GM23338 (cell line): ENCODE measurements at regions not wholly inside any gene's neighbourhood (a gene's known extent, or its start where the extent isn't known, plus 50 kb on each side); places are given as distances from the start of the nearest gene placed in this dataset.

ENCODE experiments used
- ATAC-seq: fragments of 200-7000 bp; cut with Tn5 transposase; 3 replicates; pipeline ENCODE4 v1.9.1; 2020
- DNase-seq: peaks from one replicate; pipeline ENCODE4 v3.0.0-alpha.2; 2015; ENCODE audit warnings: low spot score
- H2AFZ ChIP-seq: fragments of 200-600 bp; sonication (generic); 2 replicates; pipeline ENCODE4 v1.8.0; 2016; ENCODE audit warnings: antibody characterized with exemption, mild to moderate bottlenecking, moderate library complexity
- H3F3A ChIP-seq: fragments of 200-600 bp; sonication (generic); replicated peaks from 2 replicates; pipeline ENCODE4 v1.8.0; 2017; ENCODE audit warnings: antibody characterized with exemption, mixed run types, low read depth
- H3K27ac ChIP-seq: fragments of 200-600 bp; sonication (generic); 2 replicates; pipeline ENCODE4 v1.6.1; 2016; ENCODE audit warnings: low read depth
- H3K27me3 ChIP-seq: fragments of 200-600 bp; sonication (generic); 2 replicates; pipeline ENCODE4 v1.8.0; 2016; ENCODE audit warnings: mild to moderate bottlenecking, mixed run types, moderate library complexity; ENCODE audit not compliant: insufficient read depth
- H3K36me3 ChIP-seq: fragments of 200-600 bp; sonication (generic); 2 replicates; pipeline ENCODE4 v1.8.0; 2016; ENCODE audit warnings: mild to moderate bottlenecking; ENCODE audit not compliant: insufficient read depth
- H3K4me1 ChIP-seq: fragments of 200-600 bp; sonication (generic); 2 replicates; pipeline ENCODE4 v1.8.0; 2016; ENCODE audit warnings: mild to moderate bottlenecking, moderate library complexity; ENCODE audit not compliant: insufficient read depth
- H3K4me2 ChIP-seq: fragments of 200-600 bp; sonication (generic); 2 replicates; pipeline ENCODE4 v1.7.1; 2017; ENCODE audit warnings: mixed run types
- H3K4me3 ChIP-seq: fragments of 200-600 bp; sonication (generic); 2 replicates; pipeline ENCODE4 v1.6.1; 2016; ENCODE audit warnings: mixed run types
- H3K79me2 ChIP-seq: fragments of 200-600 bp; sonication (generic); replicated peaks from 2 replicates; pipeline ENCODE4 v1.8.0; 2017; ENCODE audit warnings: mild to moderate bottlenecking; ENCODE audit not compliant: insufficient read depth
- H3K9me2 ChIP-seq: fragments of 200-600 bp; sonication (generic); 2 replicates; pipeline ENCODE4 v1.8.0; 2017; ENCODE audit not compliant: insufficient read depth
- H4K20me1 ChIP-seq: fragments of 200-600 bp; sonication (generic); replicated peaks from 2 replicates; pipeline ENCODE4 v1.8.0; 2017; ENCODE audit warnings: mild to moderate bottlenecking; ENCODE audit not compliant: insufficient read depth
- H3K27ac Mint-ChIP-seq: 2 replicates; pipeline ENCODE4 v1.8.0; 2020; ENCODE audit warnings: inconsistent platforms, mild to moderate bottlenecking, moderate library complexity, mixed read lengths
- H3K27me3 Mint-ChIP-seq: 3 replicates; pipeline ENCODE4 v1.8.0; 2022; ENCODE audit warnings: low read depth, mild to moderate bottlenecking, moderate library complexity, mixed read lengths, inconsistent platforms; ENCODE audit not compliant: insufficient read depth, poor library complexity
- H3K36me3 Mint-ChIP-seq: 3 replicates; pipeline ENCODE4 v1.8.0; 2021; ENCODE audit warnings: low read depth, mild to moderate bottlenecking, inconsistent platforms, moderate library complexity, mixed read lengths
- H3K4me1 Mint-ChIP-seq: 3 replicates; pipeline ENCODE4 v1.8.0; 2020; ENCODE audit warnings: mild to moderate bottlenecking, inconsistent platforms, mixed read lengths
- H3K4me3 Mint-ChIP-seq: 3 replicates; pipeline ENCODE4 v1.8.0; 2021; ENCODE audit warnings: moderate library complexity, mild to moderate bottlenecking, inconsistent platforms, mixed read lengths
- H3K9me3 Mint-ChIP-seq: 3 replicates; pipeline ENCODE4 v1.8.0; 2020; ENCODE audit warnings: moderate library complexity, mild to moderate bottlenecking, inconsistent platforms, mixed read lengths
- CREB1 ChIP-seq: fragments of 250-450 bp; sonication (Bioruptor Pico); IDR thresholded peaks from 2 replicates; pipeline ENCODE4 v1.5.0; 2020; ENCODE audit warnings: low read depth, mild to moderate bottlenecking, moderate library complexity
- EZH2 ChIP-seq: fragments of 200-600 bp; sonication (generic); IDR thresholded peaks from one replicate; pipeline ENCODE4 v1.8.0; 2017; ENCODE audit warnings: antibody characterized with exemption, mild to moderate bottlenecking, low read depth; ENCODE audit not compliant: unreplicated experiment
- EZH2phosphoT487 ChIP-seq: fragments of 200-600 bp; sonication (generic); IDR thresholded peaks from one replicate; pipeline ENCODE4 v1.8.1; 2018; ENCODE audit warnings: antibody characterized with exemption; ENCODE audit not compliant: unreplicated experiment
- JUNB ChIP-seq: IDR thresholded peaks from one replicate; pipeline ENCODE4 v1.6.1; 2016; ENCODE audit warnings: antibody characterized with exemption; ENCODE audit not compliant: unreplicated experiment
- NANOG ChIP-seq: IDR thresholded peaks from 2 replicates; pipeline ENCODE4 v1.6.1; 2016; ENCODE audit warnings: antibody characterized with exemption, borderline replicate concordance
- POLR2AphosphoS5 ChIP-seq: IDR thresholded peaks from 2 replicates; pipeline ENCODE4 v1.6.1; 2016; ENCODE audit warnings: antibody characterized with exemption, low read depth
- STAT1 ChIP-seq: IDR thresholded peaks from one replicate; pipeline ENCODE4 v1.6.1; 2016; ENCODE audit warnings: antibody characterized with exemption; ENCODE audit not compliant: unreplicated experiment
- ZNF114 ChIP-seq: fragments of 250-450 bp; sonication (Bioruptor Pico); IDR thresholded peaks from 2 replicates; pipeline ENCODE4 v1.5.0; 2020; ENCODE audit warnings: mild to moderate bottlenecking, moderate library complexity
- ZNF331 ChIP-seq: fragments of 250-450 bp; sonication (Bioruptor Pico); IDR thresholded peaks from 2 replicates; pipeline ENCODE4 v1.5.0; 2020; ENCODE audit warnings: low read depth, mild to moderate bottlenecking, moderate library complexity
- TF ChIP-seq, protein P1 (sequence below): fragments of 250-450 bp; sonication (Bioruptor Pico); IDR thresholded peaks from 2 replicates; pipeline ENCODE4 v1.5.0; 2020; ENCODE audit warnings: mild to moderate bottlenecking, moderate library complexity
- TF ChIP-seq, protein P2 (sequence below): IDR thresholded peaks from 2 replicates; pipeline ENCODE4 v1.6.1; 2016; ENCODE audit warnings: antibody characterized with exemption
- TF ChIP-seq, protein P3 (sequence below), 2 experiments: fragments of 200-600 bp in 1 of 2; sonication (generic) in 1 of 2; conservative IDR thresholded peaks; 2 replicates each; pipeline versions ENCODE4 v1.5.1 to v1.6.1; 2016 to 2017; ENCODE audit warnings: antibody characterized with exemption in 2 of 2, low read depth in 2 of 2, mild to moderate bottlenecking in 2 of 2, moderate library complexity in 1 of 2
- TF ChIP-seq, protein P4 (sequence below): IDR thresholded peaks from one replicate; pipeline ENCODE4 v1.6.1; 2018; ENCODE audit warnings: antibody characterized with exemption; ENCODE audit not compliant: unreplicated experiment

DNA sequence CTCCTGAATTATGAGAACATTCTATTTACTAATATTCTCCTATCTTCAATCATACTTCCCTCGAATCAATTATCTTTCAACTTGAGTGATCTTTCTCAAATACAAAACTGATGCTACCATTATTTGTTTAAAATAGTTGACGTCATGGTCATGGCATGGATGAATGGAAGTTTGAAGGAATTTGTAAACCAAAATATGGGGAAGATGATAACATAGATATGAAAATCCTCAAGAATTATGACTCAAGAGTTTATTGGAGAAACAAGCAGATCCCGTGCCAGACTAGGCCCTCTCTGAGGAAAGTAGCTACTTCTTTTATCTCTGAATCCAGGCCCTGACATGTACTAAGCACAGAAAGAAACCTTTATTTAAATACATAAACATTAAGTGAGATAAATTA is 270.4 kb upstream of the MC4R start:
- Histone ChIP-seq H3K27ac (no peak overlapping the region), H3K4me3 (no peak overlapping the region), H3K4me1 (no peaks in the 10 kb centered on the region), H3K36me3 (no peaks in the 10 kb centered on the region), H3K79me2 (no peaks in the 10 kb centered on the region), H4K20me1 (no peaks in the 10 kb centered on the region), H3F3A (no peaks in the 10 kb centered on the region), H3K4me2 (no peak overlapping the region), H2AFZ (no peak overlapping the region), H3K27me3 (no peaks in the 10 kb centered on the region), H3K9me2 (no peaks in the 10 kb centered on the region)
- H3K27me3 Mint-ChIP-seq: no peaks in the 10 kb centered on the region
- TF ChIP-seq ZNF114 (CRISPR knock-in tag) (no peak), JUNB (no peak), CREB1 (CRISPR knock-in tag) (no peak), STAT1 (no peak), EZH2 (no peak), EZH2phosphoT487 (no peak), NANOG (no peak), ZNF331 (CRISPR knock-in tag) (no peak), POLR2AphosphoS5 (no peak)
- TF ChIP-seq, protein P1, sequence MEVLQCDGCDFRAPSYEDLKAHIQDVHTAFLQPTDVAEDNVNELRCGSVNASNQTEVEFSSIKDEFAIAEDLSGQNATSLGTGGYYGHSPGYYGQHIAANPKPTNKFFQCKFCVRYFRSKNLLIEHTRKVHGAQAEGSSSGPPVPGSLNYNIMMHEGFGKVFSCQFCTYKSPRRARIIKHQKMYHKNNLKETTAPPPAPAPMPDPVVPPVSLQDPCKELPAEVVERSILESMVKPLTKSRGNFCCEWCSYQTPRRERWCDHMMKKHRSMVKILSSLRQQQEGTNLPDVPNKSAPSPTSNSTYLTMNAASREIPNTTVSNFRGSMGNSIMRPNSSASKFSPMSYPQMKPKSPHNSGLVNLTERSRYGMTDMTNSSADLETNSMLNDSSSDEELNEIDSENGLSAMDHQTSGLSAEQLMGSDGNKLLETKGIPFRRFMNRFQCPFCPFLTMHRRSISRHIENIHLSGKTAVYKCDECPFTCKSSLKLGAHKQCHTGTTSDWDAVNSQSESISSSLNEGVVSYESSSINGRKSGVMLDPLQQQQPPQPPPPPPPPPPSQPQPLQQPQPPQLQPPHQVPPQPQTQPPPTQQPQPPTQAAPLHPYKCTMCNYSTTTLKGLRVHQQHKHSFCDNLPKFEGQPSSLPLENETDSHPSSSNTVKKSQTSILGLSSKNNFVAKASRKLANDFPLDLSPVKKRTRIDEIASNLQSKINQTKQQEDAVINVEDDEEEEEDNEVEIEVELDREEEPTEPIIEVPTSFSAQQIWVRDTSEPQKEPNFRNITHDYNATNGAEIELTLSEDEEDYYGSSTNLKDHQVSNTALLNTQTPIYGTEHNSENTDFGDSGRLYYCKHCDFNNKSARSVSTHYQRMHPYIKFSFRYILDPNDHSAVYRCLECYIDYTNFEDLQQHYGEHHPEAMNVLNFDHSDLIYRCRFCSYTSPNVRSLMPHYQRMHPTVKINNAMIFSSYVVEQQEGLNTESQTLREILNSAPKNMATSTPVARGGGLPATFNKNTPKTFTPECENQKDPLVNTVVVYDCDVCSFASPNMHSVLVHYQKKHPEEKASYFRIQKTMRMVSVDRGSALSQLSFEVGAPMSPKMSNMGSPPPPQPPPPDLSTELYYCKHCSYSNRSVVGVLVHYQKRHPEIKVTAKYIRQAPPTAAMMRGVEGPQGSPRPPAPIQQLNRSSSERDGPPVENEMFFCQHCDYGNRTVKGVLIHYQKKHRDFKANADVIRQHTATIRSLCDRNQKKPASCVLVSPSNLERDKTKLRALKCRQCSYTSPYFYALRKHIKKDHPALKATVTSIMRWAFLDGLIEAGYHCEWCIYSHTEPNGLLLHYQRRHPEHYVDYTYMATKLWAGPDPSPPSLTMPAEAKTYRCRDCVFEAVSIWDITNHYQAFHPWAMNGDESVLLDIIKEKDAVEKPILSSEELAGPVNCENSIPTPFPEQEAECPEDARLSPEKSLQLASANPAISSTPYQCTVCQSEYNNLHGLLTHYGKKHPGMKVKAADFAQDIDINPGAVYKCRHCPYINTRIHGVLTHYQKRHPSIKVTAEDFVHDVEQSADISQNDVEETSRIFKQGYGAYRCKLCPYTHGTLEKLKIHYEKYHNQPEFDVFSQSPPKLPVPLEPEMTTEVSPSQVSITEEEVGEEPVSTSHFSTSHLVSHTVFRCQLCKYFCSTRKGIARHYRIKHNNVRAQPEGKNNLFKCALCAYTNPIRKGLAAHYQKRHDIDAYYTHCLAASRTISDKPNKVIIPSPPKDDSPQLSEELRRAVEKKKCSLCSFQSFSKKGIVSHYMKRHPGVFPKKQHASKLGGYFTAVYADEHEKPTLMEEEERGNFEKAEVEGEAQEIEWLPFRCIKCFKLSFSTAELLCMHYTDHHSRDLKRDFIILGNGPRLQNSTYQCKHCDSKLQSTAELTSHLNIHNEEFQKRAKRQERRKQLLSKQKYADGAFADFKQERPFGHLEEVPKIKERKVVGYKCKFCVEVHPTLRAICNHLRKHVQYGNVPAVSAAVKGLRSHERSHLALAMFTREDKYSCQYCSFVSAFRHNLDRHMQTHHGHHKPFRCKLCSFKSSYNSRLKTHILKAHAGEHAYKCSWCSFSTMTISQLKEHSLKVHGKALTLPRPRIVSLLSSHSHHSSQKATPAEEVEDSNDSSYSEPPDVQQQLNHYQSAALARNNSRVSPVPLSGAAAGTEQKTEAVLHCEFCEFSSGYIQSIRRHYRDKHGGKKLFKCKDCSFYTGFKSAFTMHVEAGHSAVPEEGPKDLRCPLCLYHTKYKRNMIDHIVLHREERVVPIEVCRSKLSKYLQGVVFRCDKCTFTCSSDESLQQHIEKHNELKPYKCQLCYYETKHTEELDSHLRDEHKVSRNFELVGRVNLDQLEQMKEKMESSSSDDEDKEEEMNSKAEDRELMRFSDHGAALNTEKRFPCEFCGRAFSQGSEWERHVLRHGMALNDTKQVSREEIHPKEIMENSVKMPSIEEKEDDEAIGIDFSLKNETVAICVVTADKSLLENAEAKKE (CRISPR knock-in tag): no peak
- TF ChIP-seq, protein P2, sequence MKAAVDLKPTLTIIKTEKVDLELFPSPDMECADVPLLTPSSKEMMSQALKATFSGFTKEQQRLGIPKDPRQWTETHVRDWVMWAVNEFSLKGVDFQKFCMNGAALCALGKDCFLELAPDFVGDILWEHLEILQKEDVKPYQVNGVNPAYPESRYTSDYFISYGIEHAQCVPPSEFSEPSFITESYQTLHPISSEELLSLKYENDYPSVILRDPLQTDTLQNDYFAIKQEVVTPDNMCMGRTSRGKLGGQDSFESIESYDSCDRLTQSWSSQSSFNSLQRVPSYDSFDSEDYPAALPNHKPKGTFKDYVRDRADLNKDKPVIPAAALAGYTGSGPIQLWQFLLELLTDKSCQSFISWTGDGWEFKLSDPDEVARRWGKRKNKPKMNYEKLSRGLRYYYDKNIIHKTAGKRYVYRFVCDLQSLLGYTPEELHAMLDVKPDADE: no peak
- TF ChIP-seq, protein P3, sequence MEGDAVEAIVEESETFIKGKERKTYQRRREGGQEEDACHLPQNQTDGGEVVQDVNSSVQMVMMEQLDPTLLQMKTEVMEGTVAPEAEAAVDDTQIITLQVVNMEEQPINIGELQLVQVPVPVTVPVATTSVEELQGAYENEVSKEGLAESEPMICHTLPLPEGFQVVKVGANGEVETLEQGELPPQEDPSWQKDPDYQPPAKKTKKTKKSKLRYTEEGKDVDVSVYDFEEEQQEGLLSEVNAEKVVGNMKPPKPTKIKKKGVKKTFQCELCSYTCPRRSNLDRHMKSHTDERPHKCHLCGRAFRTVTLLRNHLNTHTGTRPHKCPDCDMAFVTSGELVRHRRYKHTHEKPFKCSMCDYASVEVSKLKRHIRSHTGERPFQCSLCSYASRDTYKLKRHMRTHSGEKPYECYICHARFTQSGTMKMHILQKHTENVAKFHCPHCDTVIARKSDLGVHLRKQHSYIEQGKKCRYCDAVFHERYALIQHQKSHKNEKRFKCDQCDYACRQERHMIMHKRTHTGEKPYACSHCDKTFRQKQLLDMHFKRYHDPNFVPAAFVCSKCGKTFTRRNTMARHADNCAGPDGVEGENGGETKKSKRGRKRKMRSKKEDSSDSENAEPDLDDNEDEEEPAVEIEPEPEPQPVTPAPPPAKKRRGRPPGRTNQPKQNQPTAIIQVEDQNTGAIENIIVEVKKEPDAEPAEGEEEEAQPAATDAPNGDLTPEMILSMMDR (conservative IDR thresholded peaks at IDR 0.05; ENCODE audit: low read depth in 2 of 2): no peak
- TF ChIP-seq, protein P4, sequence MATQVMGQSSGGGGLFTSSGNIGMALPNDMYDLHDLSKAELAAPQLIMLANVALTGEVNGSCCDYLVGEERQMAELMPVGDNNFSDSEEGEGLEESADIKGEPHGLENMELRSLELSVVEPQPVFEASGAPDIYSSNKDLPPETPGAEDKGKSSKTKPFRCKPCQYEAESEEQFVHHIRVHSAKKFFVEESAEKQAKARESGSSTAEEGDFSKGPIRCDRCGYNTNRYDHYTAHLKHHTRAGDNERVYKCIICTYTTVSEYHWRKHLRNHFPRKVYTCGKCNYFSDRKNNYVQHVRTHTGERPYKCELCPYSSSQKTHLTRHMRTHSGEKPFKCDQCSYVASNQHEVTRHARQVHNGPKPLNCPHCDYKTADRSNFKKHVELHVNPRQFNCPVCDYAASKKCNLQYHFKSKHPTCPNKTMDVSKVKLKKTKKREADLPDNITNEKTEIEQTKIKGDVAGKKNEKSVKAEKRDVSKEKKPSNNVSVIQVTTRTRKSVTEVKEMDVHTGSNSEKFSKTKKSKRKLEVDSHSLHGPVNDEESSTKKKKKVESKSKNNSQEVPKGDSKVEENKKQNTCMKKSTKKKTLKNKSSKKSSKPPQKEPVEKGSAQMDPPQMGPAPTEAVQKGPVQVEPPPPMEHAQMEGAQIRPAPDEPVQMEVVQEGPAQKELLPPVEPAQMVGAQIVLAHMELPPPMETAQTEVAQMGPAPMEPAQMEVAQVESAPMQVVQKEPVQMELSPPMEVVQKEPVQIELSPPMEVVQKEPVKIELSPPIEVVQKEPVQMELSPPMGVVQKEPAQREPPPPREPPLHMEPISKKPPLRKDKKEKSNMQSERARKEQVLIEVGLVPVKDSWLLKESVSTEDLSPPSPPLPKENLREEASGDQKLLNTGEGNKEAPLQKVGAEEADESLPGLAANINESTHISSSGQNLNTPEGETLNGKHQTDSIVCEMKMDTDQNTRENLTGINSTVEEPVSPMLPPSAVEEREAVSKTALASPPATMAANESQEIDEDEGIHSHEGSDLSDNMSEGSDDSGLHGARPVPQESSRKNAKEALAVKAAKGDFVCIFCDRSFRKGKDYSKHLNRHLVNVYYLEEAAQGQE: no peak
- H3K9me3 Mint-ChIP-seq: no peaks in the 10 kb centered on the region
- H3K27ac Mint-ChIP-seq: no peak overlapping the region
- no peak for DNase-seq
- no peak for ATAC-seq
- H3K36me3 Mint-ChIP-seq: no peaks in the 10 kb centered on the region
- H3K4me1 Mint-ChIP-seq: no peaks in the 10 kb centered on the region
- H3K4me3 Mint-ChIP-seq: no peak overlapping the region
